Esophagus squamous epithelium (tissue), 5 donors: ENCODE measurements at regions not wholly inside any gene's neighbourhood (a gene's known extent, or its start where the extent isn't known, plus 50 kb on each side); places are given as distances from the start of the nearest gene placed in this dataset.

Experiments used
- DNase-seq: peaks from one replicate; lab custom pipeline; 2025; lab: John Stamatoyannopoulos, UW
- H3K27ac ChIP-seq, 4 donors: fragments of 200-600 bp; sonication (generic); one replicate each; pipeline ENCODE4 v1.5.1; 2016 to 2019; ENCODE audit warnings: mild to moderate bottlenecking in 1 of 4
- H3K27me3 ChIP-seq, 4 donors: fragments of 200-600 bp; sonication (generic); 1 replicate in 3 of 4; 2 replicates in 1 of 4; pipeline versions ENCODE4 v1.5.1 to v1.6.0; 2017 to 2021; ENCODE audit warnings: antibody characterized with exemption in 1 of 4
- H3K36me3 ChIP-seq, 3 donors: fragments of 200-600 bp; sonication (generic); one replicate each; pipeline ENCODE4 v1.5.1; 2016 to 2019
- H3K4me1 ChIP-seq, 3 donors: fragments of 200-600 bp; sonication (generic); one replicate each; pipeline ENCODE4 v1.5.1; 2017 to 2019
- H3K4me3 ChIP-seq, 4 donors: fragments of 200-600 bp; sonication (generic); 1 replicate in 3 of 4; 2 replicates in 1 of 4; pipeline ENCODE4 v1.5.1; 2016 to 2019; ENCODE audit warnings: mild to moderate bottlenecking in 2 of 4, moderate library complexity in 1 of 4
- H3K9me3 ChIP-seq, 3 donors: fragments of 200-600 bp; sonication (generic); one replicate each; pipeline ENCODE4 v1.5.1; 2016 to 2019
- POLR2A ChIP-seq, 4 donors: fragments of 450-650 bp; IDR thresholded peaks; one replicate each; pipeline ENCODE4 v1.6.1; 2017; ENCODE audit warnings: antibody characterized with exemption in 4 of 4, mild to moderate bottlenecking in 4 of 4, moderate library complexity in 3 of 4
- WGBS, 2 donors: methylation state at CpG; one replicate each; pipeline ENCODE4 v1.1.5; 2018; 5-methylcytosine and 5-hydroxymethylcytosine counted together
- intact Hi-C: fragments of 100-400 bp; cut with DNase I; formaldehyde crosslinking; loops from one replicate; pipeline ENCODE4 v1.15.0; 2022
- TF ChIP-seq, protein P1 (sequence below), 6 experiments: fragments of 450-650 bp in 4 of 6; fragments of 200-600 bp in 2 of 6; sonication (generic) in 2 of 6; IDR thresholded peaks; one replicate each; pipeline ENCODE4 v1.5.1; 2016 to 2019; ENCODE audit warnings: antibody characterized with exemption in 6 of 6, mild to moderate bottlenecking in 4 of 6, moderate library complexity in 4 of 6
- donor health status: DM: yes; HTN: yes; CAD: no.

DNA sequence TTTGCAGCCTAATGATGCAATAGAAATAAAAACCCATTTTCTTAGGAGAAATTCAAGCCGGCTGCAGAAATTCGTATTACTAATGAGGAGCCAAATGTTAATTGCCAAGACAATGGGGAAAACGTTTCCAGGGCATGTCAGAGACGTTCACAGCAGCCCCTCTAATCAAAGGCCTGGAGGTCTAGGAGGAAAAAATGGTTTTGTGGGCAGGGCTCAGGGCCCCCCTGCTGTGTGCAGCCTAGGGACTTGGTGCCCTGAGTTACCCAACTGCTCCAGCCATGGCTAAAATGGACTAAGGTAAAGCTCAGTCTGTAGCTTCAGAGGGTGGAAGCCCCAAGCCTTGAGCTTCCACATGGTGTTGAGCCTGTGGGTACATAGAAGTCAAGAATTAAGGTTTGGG is 461.4 kb downstream of the FAT4 start:
- Histone ChIP-seq H3K9me3 (no peaks in the 10 kb centered on the region), H3K4me3 (no peak overlapping the region), H3K27ac (no peak overlapping the region), H3K36me3 (no peaks in the 10 kb centered on the region), H3K4me1 (no peaks in the 10 kb centered on the region), H3K27me3 (no peaks in the 10 kb centered on the region)
- intact Hi-C loops = no loop called here
- WGBS, 2 donors = 60 to 66% methylated on average over 4 of the region's 4 CpGs
- DNase-seq = no peak
- TF ChIP-seq, protein P1, sequence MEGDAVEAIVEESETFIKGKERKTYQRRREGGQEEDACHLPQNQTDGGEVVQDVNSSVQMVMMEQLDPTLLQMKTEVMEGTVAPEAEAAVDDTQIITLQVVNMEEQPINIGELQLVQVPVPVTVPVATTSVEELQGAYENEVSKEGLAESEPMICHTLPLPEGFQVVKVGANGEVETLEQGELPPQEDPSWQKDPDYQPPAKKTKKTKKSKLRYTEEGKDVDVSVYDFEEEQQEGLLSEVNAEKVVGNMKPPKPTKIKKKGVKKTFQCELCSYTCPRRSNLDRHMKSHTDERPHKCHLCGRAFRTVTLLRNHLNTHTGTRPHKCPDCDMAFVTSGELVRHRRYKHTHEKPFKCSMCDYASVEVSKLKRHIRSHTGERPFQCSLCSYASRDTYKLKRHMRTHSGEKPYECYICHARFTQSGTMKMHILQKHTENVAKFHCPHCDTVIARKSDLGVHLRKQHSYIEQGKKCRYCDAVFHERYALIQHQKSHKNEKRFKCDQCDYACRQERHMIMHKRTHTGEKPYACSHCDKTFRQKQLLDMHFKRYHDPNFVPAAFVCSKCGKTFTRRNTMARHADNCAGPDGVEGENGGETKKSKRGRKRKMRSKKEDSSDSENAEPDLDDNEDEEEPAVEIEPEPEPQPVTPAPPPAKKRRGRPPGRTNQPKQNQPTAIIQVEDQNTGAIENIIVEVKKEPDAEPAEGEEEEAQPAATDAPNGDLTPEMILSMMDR (IDR thresholded peaks at IDR 0.05) = no peak

DNA sequence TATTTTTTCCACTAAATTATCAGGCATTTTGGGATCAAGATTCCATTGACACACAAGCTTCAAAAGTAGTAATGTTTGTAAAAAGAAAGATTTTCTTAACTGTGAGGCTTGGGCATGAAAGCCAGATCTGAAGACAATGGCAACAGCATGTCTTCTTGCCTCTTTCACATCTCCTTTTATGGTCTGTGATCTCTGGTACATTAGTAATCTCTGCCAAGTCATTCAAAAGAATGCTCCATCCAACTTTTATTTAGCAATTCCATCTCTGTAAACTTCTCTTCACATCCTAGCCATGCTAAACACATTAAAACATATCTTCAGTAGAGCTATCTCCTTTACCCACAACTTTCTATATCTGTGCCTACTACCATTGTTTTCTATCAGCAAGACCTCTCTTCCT is 465.4 kb downstream of the FAT4 start:
- TF ChIP-seq, protein P1 (IDR thresholded peaks at IDR 0.05) = no peak
- TF ChIP-seq POLR2A (IDR thresholded peaks at IDR 0.05) = no peak
- DNase-seq = no peak

DNA sequence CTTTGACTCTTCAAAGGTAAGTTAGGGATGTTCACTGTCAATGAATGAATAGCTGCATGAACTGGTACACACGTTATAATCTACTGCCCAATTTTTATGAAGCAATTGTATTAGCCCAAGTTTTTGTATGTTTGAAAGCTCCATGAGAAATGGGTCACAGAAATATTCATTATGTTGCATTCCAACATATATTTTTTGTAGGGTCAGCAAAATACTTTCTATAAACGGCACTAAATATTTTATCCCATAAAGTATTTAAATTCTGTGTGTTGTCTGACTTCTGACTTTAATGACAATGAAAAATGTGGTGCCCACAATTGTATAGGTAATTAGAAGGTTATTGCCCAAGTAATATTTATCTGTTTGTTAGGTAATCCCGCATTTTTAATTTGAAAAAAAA is 466.0 kb downstream of the FAT4 start:
- no peaks in the 10 kb centered on the region for H3K36me3 ChIP-seq
- H3K4me1 ChIP-seq = no peaks in the 10 kb centered on the region
- TF ChIP-seq, protein P1 (IDR thresholded peaks at IDR 0.05) = no peak
- no peak for TF ChIP-seq POLR2A (IDR thresholded peaks at IDR 0.05)
- no peak overlapping the region for H3K27ac ChIP-seq
- intact Hi-C loops = no loop called here
- H3K9me3 ChIP-seq = no peaks in the 10 kb centered on the region
- DNase-seq = no peak
- no peaks in the 10 kb centered on the region for H3K27me3 ChIP-seq
- WGBS, 2 donors = 70 to 75% methylated on average over 3 of the region's 3 CpGs
- H3K4me3 ChIP-seq = no peak overlapping the region

More for the DNA sequence above, 465.4 kb downstream of the FAT4 start:
- Histone ChIP-seq H3K27me3 (no peaks in the 10 kb centered on the region), H3K9me3 (no peaks in the 10 kb centered on the region), H3K4me3 (no peak overlapping the region), H3K27ac (no peak overlapping the region), H3K4me1 (no peaks in the 10 kb centered on the region), H3K36me3 (no peaks in the 10 kb centered on the region)
- intact Hi-C loops = no loop called here

GRCh38 chr4:125781651-125782050 is 466.9 kb downstream of the FAT4 start:
- TF ChIP-seq, protein P1 (IDR thresholded peaks at IDR 0.05) = no peak
- no peak for TF ChIP-seq POLR2A (IDR thresholded peaks at IDR 0.05)
- 35 to 43% methylated on average over 4 of the region's 4 CpGs for WGBS, 2 donors
- intact Hi-C loops = no loop called here

GRCh38 chr4:125784741-125785140 is 470.0 kb downstream of the FAT4 start:
- Histone ChIP-seq H3K27me3 (no peaks in the 10 kb centered on the region), H3K9me3 (no peaks in the 10 kb centered on the region), H3K36me3 (no peaks in the 10 kb centered on the region), H3K4me3 (no peak overlapping the region), H3K27ac (no peak overlapping the region), H3K4me1 (no peaks in the 10 kb centered on the region)
- no peak for TF ChIP-seq POLR2A (IDR thresholded peaks at IDR 0.05)
- TF ChIP-seq, protein P1 (IDR thresholded peaks at IDR 0.05) = no peak
- intact Hi-C loops = no loop called here
- no peak for DNase-seq

More at GRCh38 chr4:125781651-125782050, 466.9 kb downstream of the FAT4 start:
- H3K4me3 ChIP-seq = no peak overlapping the region
- no peaks in the 10 kb centered on the region for H3K9me3 ChIP-seq
- no peaks in the 10 kb centered on the region for H3K27me3 ChIP-seq
- no peak for DNase-seq
- no peaks in the 10 kb centered on the region for H3K4me1 ChIP-seq
- H3K27ac ChIP-seq = no peak overlapping the region
- no peaks in the 10 kb centered on the region for H3K36me3 ChIP-seq
